Transverse colon (tissue), 4 donors: ENCODE measurements at regions not wholly inside any gene's neighbourhood (a gene's known extent, or its start where the extent isn't known, plus 50 kb on each side); places are given as distances from the start of the nearest gene placed in this dataset.

ENCODE experiments used
- CTCF ChIP-seq, 5 experiments: fragments of 200-600 bp in 3 of 5; fragments of 450-650 bp in 2 of 5; sonication (generic) in 3 of 5; IDR thresholded peaks; 1 replicate in 2 of 5; 2 replicates in 3 of 5; pipeline ENCODE4 v1.5.1; 2016 to 2017; ENCODE audit warnings: antibody characterized with exemption in 5 of 5, inconsistent platforms in 3 of 5, mild to moderate bottlenecking in 2 of 5, moderate library complexity in 1 of 5
- EP300 ChIP-seq: sonication (generic); formaldehyde crosslinking; IDR thresholded peaks from one replicate; pipeline ENCODE4 v1.6.1; 2017; ENCODE audit warnings: antibody characterized with exemption, low read depth
- POLR2A ChIP-seq: fragments of 450-650 bp; IDR thresholded peaks from one replicate; pipeline ENCODE4 v1.6.1; 2016; ENCODE audit warnings: antibody characterized with exemption, mild to moderate bottlenecking, moderate library complexity
- POLR2AphosphoS5 ChIP-seq, 3 donors: sonication (generic); formaldehyde crosslinking; IDR thresholded peaks; one replicate each; pipeline ENCODE4 v1.6.1; 2016; ENCODE audit warnings: antibody characterized with exemption in 3 of 3

GRCh38 chr14:53893374-53893773 is 63.3 kb downstream of the BMP4 start:
- TF ChIP-seq CTCF (IDR thresholded peaks at IDR 0.05) (no peak), POLR2A (no peak), POLR2AphosphoS5 (IDR thresholded peaks at IDR 0.05) (no peak), EP300 (no peak)
